Right atrium auricular region (tissue), 2 donors: ENCODE measurements at regions not wholly inside any gene's neighbourhood (a gene's known extent, or its start where the extent isn't known, plus 50 kb on each side); places are given as distances from the start of the nearest gene placed in this dataset.

ENCODE experiments used
- DNase-seq: peaks from one replicate; pipeline ENCODE4 v3.0.0-alpha.2; 2019; ENCODE audit warnings: low spot score
- H3K27ac ChIP-seq, 2 donors: fragments of 200-600 bp; sonication (generic); 1 replicate in 1 of 2; 2 replicates in 1 of 2; pipeline ENCODE4 v1.5.1; 2016 to 2019
- H3K27me3 ChIP-seq, 2 donors: fragments of 200-600 bp; sonication (generic); one replicate each; pipeline versions ENCODE4 v1.5.1 to v1.6.0; 2017 to 2019
- H3K36me3 ChIP-seq: fragments of 200-600 bp; sonication (generic); one replicate; pipeline ENCODE4 v1.5.1; 2016
- H3K4me1 ChIP-seq, 2 donors: fragments of 200-600 bp; sonication (generic); one replicate each; pipeline versions ENCODE4 v1.5.1 to v1.6.0; 2017 to 2019
- H3K4me3 ChIP-seq, 2 donors: fragments of 200-600 bp; sonication (generic); 1 replicate in 1 of 2; 2 replicates in 1 of 2; pipeline ENCODE4 v1.5.1; 2017 to 2019; ENCODE audit warnings: mild to moderate bottlenecking in 1 of 2, moderate library complexity in 1 of 2
- H3K9me3 ChIP-seq, 2 donors: fragments of 200-600 bp; sonication (generic); one replicate each; pipeline ENCODE4 v1.5.1; 2019
- TF ChIP-seq, protein P1 (sequence below), 2 donors: fragments of 200-600 bp; sonication (generic); IDR thresholded peaks; one replicate each; pipeline ENCODE4 v1.5.1; 2019; ENCODE audit warnings: antibody characterized with exemption in 2 of 2

DNA sequence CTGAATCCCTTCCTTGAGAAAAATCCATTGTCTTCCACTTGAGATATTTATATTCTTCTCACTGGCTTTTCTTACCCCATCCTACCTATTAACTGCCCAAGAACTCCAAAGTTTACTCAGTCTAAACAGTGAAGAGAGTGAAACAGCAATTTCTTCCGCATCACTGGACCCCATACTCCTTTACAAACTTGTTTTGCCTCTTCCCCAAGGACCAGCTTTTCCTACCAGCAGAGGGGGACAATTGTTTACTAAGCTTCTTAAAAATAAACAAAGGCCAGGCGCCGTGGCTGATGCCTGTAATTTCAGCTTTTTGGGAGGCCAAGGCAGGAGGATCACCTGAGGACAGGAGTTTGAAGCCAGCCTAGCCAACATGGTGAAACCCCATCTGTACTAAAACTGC is 52.0 kb downstream of the LRATD1 start:
- DNase-seq: no peak
- Histone ChIP-seq H3K27me3 (no peaks in the 10 kb centered on the region), H3K9me3 (no peaks in the 10 kb centered on the region), H3K36me3 (no peaks in the 10 kb centered on the region), H3K27ac (no peak overlapping the region), H3K4me1 (no peaks in the 10 kb centered on the region), H3K4me3 (no peak overlapping the region)
- TF ChIP-seq, protein P1, sequence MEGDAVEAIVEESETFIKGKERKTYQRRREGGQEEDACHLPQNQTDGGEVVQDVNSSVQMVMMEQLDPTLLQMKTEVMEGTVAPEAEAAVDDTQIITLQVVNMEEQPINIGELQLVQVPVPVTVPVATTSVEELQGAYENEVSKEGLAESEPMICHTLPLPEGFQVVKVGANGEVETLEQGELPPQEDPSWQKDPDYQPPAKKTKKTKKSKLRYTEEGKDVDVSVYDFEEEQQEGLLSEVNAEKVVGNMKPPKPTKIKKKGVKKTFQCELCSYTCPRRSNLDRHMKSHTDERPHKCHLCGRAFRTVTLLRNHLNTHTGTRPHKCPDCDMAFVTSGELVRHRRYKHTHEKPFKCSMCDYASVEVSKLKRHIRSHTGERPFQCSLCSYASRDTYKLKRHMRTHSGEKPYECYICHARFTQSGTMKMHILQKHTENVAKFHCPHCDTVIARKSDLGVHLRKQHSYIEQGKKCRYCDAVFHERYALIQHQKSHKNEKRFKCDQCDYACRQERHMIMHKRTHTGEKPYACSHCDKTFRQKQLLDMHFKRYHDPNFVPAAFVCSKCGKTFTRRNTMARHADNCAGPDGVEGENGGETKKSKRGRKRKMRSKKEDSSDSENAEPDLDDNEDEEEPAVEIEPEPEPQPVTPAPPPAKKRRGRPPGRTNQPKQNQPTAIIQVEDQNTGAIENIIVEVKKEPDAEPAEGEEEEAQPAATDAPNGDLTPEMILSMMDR (IDR thresholded peaks at IDR 0.05): no peak

DNA sequence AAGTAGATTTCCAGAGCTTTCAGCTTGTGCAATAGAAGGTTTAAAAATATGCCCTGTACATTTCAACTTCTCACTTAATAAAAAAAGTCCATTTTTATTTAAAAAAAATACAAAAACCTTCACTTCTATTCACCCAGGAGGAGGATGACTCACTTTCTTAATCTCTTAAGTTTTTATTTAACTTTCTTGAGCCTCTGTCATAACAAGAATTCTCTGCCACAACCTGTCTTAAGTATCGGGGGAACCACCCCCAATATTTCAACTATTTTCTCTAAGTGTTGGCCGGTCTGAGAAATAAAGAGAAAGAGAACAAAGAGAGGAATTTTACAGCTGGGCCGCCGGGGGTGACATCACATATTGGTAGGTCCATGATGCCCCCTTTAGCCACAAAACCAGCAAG is 58.4 kb downstream of the LRATD1 start:
- H3K4me3 ChIP-seq: no peak overlapping the region
- H3K27ac ChIP-seq: no peak overlapping the region
- DNase-seq: no peak
- H3K9me3 ChIP-seq: peaks cover 0 to 14% of the 10 kb centered on the region in 2 donors
- no peaks in the 10 kb centered on the region for H3K36me3 ChIP-seq
- no peaks in the 10 kb centered on the region for H3K4me1 ChIP-seq
- H3K27me3 ChIP-seq: no peaks in the 10 kb centered on the region
- TF ChIP-seq, protein P1 (IDR thresholded peaks at IDR 0.05): no peak

DNA sequence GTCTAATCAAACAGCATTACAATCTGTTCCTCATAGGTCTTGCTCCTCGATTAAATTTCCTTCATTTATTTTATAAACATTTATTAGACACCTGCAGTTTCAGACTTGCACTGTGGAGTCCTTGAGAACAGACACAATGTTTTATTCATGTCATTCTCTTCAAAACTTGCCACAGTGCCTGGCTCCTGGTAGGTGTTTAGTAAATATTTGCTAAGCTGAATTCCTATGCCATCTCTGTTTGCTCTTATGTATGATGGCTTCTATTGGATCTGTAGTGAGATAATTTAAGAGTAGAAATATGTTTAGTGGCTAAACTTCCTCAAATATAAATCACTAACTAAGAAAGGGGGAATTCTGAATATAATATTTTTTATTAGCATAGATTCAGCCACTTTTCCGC is 61.4 kb downstream of the LRATD1 start:
- Histone ChIP-seq H3K9me3 (peaks cover 0 to 14% of the 10 kb centered on the region in 2 donors), H3K36me3 (no peaks in the 10 kb centered on the region), H3K27me3 (no peaks in the 10 kb centered on the region), H3K27ac (no peak overlapping the region), H3K4me3 (no peak overlapping the region), H3K4me1 (no peaks in the 10 kb centered on the region)
- DNase-seq: no peak
- TF ChIP-seq, protein P1 (IDR thresholded peaks at IDR 0.05): no peak

DNA sequence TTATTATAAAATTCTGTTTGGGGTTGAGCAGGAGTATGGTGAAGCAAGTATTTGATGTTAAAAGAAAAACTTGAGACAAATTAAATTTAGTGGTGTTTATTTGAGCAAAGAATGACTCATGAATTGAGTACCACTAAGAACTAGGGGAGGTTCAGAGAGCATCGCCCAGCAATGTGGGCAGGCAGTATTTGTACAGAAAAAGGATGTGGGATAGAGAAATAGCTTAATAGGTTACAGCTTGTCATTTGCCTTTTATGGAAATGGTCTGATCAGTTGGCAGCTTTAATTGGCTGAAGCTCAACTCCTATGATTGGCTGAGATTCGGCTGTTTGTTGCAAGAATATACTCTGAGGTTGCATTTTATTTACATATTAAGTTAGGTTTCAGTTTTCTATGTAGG is 68.2 kb downstream of the LRATD1 start:
- H3K4me3 ChIP-seq: no peak overlapping the region
- TF ChIP-seq, protein P1 (IDR thresholded peaks at IDR 0.05): no peak
- H3K27me3 ChIP-seq: no peaks in the 10 kb centered on the region
- no peaks in the 10 kb centered on the region for H3K36me3 ChIP-seq
- H3K4me1 ChIP-seq: no peaks in the 10 kb centered on the region
- H3K9me3 ChIP-seq: no peaks in the 10 kb centered on the region
- DNase-seq: no peak
- no peak overlapping the region for H3K27ac ChIP-seq

DNA sequence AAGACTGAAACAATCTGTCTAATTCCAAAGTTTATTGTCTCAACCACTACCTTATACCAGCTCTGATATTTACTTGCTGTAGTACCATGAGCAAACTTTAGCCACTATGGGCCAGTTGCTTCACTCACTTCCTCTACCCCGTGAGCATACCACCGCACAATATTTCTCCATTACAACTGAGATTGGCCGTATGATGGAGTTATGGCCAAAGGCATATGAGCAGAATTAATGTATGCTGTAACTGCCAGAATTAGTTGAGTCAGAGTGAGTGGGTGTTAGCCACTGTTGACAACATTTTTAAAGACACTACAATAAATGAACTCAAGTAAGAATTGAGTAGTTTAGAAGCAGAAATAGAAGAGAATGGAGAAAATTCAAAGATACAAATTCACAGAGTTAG is 69.7 kb downstream of the LRATD1 start:
- no peak for DNase-seq
- no peaks in the 10 kb centered on the region for H3K27me3 ChIP-seq
- no peak overlapping the region for H3K4me3 ChIP-seq
- H3K9me3 ChIP-seq: no peaks in the 10 kb centered on the region
- TF ChIP-seq, protein P1 (IDR thresholded peaks at IDR 0.05): no peak
- no peaks in the 10 kb centered on the region for H3K4me1 ChIP-seq
- no peak overlapping the region for H3K27ac ChIP-seq
- no peaks in the 10 kb centered on the region for H3K36me3 ChIP-seq

DNA sequence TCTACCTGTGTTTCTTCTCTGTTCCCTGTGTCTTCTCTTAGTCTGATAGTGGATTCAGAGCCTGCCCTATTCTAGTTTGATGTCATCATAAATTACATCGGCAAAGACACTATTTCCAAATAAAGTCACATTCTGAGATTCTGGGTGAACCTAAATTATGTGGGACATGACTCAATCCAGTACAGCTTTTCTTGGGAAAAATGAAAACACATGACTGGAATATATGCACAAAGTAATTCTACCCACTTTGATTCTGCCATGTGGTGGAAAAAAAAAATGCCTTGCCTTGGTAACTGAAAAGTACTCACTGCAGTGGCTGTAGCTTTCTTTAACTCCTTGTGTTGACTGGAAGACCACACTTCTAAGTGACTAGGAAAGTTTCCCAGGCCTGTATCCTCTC is 73.7 kb downstream of the LRATD1 start:
- H3K4me3 ChIP-seq: no peak overlapping the region
- TF ChIP-seq, protein P1 (IDR thresholded peaks at IDR 0.05): no peak
- no peaks in the 10 kb centered on the region for H3K27me3 ChIP-seq
- H3K9me3 ChIP-seq: no peaks in the 10 kb centered on the region
- no peak overlapping the region for H3K27ac ChIP-seq
- DNase-seq: no peak
- H3K36me3 ChIP-seq: no peaks in the 10 kb centered on the region
- no peaks in the 10 kb centered on the region for H3K4me1 ChIP-seq
